OCI-LY1 (cell line): ENCODE measurements at regions not wholly inside any gene's neighbourhood (a gene's known extent, or its start where the extent isn't known, plus 50 kb on each side); places are given as distances from the start of the nearest gene placed in this dataset.

Source experiments
- H2AFZ ChIP-seq: fragments of 200-600 bp; sonication (generic), shearing (Covaris generic); 2 replicates; pipeline ENCODE4 v1.6.0; 2014; ENCODE audit warnings: antibody characterized with exemption, mild to moderate bottlenecking, low read length
- H3F3A ChIP-seq: fragments of 200-600 bp; sonication (generic), shearing (Covaris generic); 2 replicates; pipeline ENCODE4 v1.6.0; 2014; ENCODE audit warnings: mild to moderate bottlenecking, antibody characterized with exemption, low read length, moderate library complexity; ENCODE audit not compliant: insufficient read depth
- H3K27ac ChIP-seq: fragments of 200-600 bp; sonication (generic); 2 replicates; pipeline ENCODE4 v1.5.1; 2014; ENCODE audit warnings: low read length, mixed run types, mild to moderate bottlenecking, low read depth; ENCODE audit not compliant: poor library complexity, severe bottlenecking
- H3K27me3 ChIP-seq: fragments of 200-600 bp; sonication (generic); 2 replicates; pipeline ENCODE4 v1.6.0; 2014; ENCODE audit warnings: antibody characterized with exemption, mild to moderate bottlenecking, low read length, moderate library complexity; ENCODE audit not compliant: insufficient read depth
- H3K36me3 ChIP-seq: fragments of 200-600 bp; sonication (generic); 2 replicates; pipeline ENCODE4 v1.6.1; 2014; ENCODE audit warnings: mild to moderate bottlenecking, antibody characterized with exemption, low read length, moderate library complexity, mixed read lengths; ENCODE audit not compliant: insufficient read depth
- H3K4me1 ChIP-seq: fragments of 200-600 bp; sonication (generic); 2 replicates; pipeline ENCODE4 v1.5.1; 2014; ENCODE audit warnings: mild to moderate bottlenecking, low read length, moderate library complexity; ENCODE audit not compliant: insufficient read depth, severe bottlenecking
- H3K4me2 ChIP-seq: fragments of 200-600 bp; sonication (generic), shearing (Covaris generic); 2 replicates; pipeline ENCODE4 v1.6.1; 2014; ENCODE audit warnings: low read length
- H3K4me3 ChIP-seq: fragments of 200-600 bp; sonication (generic); 2 replicates; pipeline ENCODE4 v1.5.1; 2014; ENCODE audit warnings: low read length, low read depth, mild to moderate bottlenecking, mixed read lengths; ENCODE audit not compliant: poor library complexity, severe bottlenecking
- H3K79me2 ChIP-seq: fragments of 200-600 bp; shearing (Covaris generic); 2 replicates; pipeline ENCODE4 v1.6.1; 2016; ENCODE audit warnings: mixed run types, low read length, mixed read lengths; ENCODE audit not compliant: insufficient read depth
- H3K9ac ChIP-seq: fragments of 200-600 bp; sonication (generic), shearing (Covaris generic); 2 replicates; pipeline ENCODE4 v1.6.1; 2014; ENCODE audit warnings: mild to moderate bottlenecking, low read length, mixed read lengths
- H3K9me2 ChIP-seq: fragments of 200-600 bp; sonication (generic), shearing (Covaris generic); 2 replicates; pipeline ENCODE4 v1.6.1; 2014; ENCODE audit warnings: low read depth, mild to moderate bottlenecking, low read length, mixed read lengths
- H3K9me3 ChIP-seq: fragments of 200-600 bp; shearing (Covaris generic); 2 replicates; pipeline ENCODE4 v1.6.1; 2014; ENCODE audit warnings: low read length, mixed read lengths
- H4K20me1 ChIP-seq: fragments of 200-600 bp; sonication (generic), shearing (Covaris generic); 2 replicates; pipeline ENCODE4 v1.6.0; 2016; ENCODE audit warnings: mild to moderate bottlenecking, low read length; ENCODE audit not compliant: insufficient read depth
- CTCF ChIP-seq: fragments of 200-600 bp; sonication (generic), shearing (Covaris generic); IDR thresholded peaks from 2 replicates; pipeline ENCODE4 v1.5.1; 2017; ENCODE audit warnings: mild to moderate bottlenecking, antibody characterized with exemption, low read length, moderate library complexity, mixed read lengths
- EZH2 ChIP-seq: fragments of 200-600 bp; sonication (generic), shearing (Covaris generic); IDR thresholded peaks from 2 replicates; pipeline ENCODE4 v1.8.0; 2017; ENCODE audit warnings: borderline replicate concordance, mixed run types, mild to moderate bottlenecking, antibody characterized with exemption, low read length, moderate library complexity, mixed read lengths

GRCh38 chr3:159629329-159630084, 359.1 kb upstream of the IL12A start:
- H2AFZ ChIP-seq, result no peak overlapping the region
- H3K4me1 ChIP-seq, result no peaks in the 10 kb centered on the region
- no peaks in the 10 kb centered on the region for H3F3A ChIP-seq

GRCh38 chr3:159631226-159631625, 357.4 kb upstream of the IL12A start:
- Histone ChIP-seq H3K4me1 (no peaks in the 10 kb centered on the region), H3K36me3 (no peaks in the 10 kb centered on the region), H4K20me1 (no peaks in the 10 kb centered on the region), H3K4me3 (no peak overlapping the region), H3K27ac (no peak overlapping the region), H3K9me3 (no peaks in the 10 kb centered on the region), H3K9me2 (no peaks in the 10 kb centered on the region), H3K27me3 (no peaks in the 10 kb centered on the region), H3K9ac (no peak overlapping the region), H3K4me2 (no peak overlapping the region), H2AFZ (no peak overlapping the region), H3F3A (no peaks in the 10 kb centered on the region), H3K79me2 (no peaks in the 10 kb centered on the region)
- TF ChIP-seq EZH2 (no peak), CTCF (no peak)

More at GRCh38 chr3:159629329-159630084, 359.1 kb upstream of the IL12A start:
- Histone ChIP-seq H3K79me2 (no peaks in the 10 kb centered on the region), H3K27ac (no peak overlapping the region), H3K36me3 (no peaks in the 10 kb centered on the region), H3K4me2 (no peak overlapping the region), H3K9me3 (no peaks in the 10 kb centered on the region), H4K20me1 (no peaks in the 10 kb centered on the region), H3K9ac (no peak overlapping the region), H3K4me3 (no peak overlapping the region), H3K9me2 (no peaks in the 10 kb centered on the region), H3K27me3 (no peaks in the 10 kb centered on the region)
- TF ChIP-seq EZH2, result no peak
- TF ChIP-seq CTCF, result no peak

- H3K9ac ChIP-seq, result no peak overlapping the region
- no peak overlapping the region for H3K4me2 ChIP-seq
These were observed 356.5 kb upstream of the IL12A start for GRCh38 chr3:159632128-159632527.

More at GRCh38 chr3:159632128-159632527, 356.5 kb upstream of the IL12A start:
- Histone ChIP-seq H3K79me2 (no peaks in the 10 kb centered on the region), H3K27ac (no peak overlapping the region), H3K36me3 (no peaks in the 10 kb centered on the region), H3K4me1 (no peaks in the 10 kb centered on the region), H4K20me1 (no peaks in the 10 kb centered on the region), H3K9me3 (no peaks in the 10 kb centered on the region), H2AFZ (no peak overlapping the region), H3F3A (no peaks in the 10 kb centered on the region), H3K4me3 (no peak overlapping the region), H3K27me3 (no peaks in the 10 kb centered on the region), H3K9me2 (no peaks in the 10 kb centered on the region)
- TF ChIP-seq CTCF, result no peak
- TF ChIP-seq EZH2, result no peak
